Astrocyte of the hippocampus (primary cell): ENCODE measurements at regions not wholly inside any gene's neighbourhood (a gene's known extent, or its start where the extent isn't known, plus 50 kb on each side); places are given as distances from the start of the nearest gene placed in this dataset.
"Not testable (repeated sequence)": the region's sequence is repeated elsewhere in the genome, so short reads cannot be mapped to it uniquely, and the experiment has no call there.

Source experiments
- DNase-seq: peaks from one replicate; pipeline ENCODE4 v3.0.0; 2011; ENCODE audit warnings: low read depth, low spot score

- DNase-seq: no peak
Observed at GRCh38 chr12:82529101-82529500, 157.6 kb upstream of the TMTC2 start.

GRCh38 chr12:82529954-82530353 is 156.8 kb upstream of the TMTC2 start:
- DNase-seq: no peak

GRCh38 chr12:82530394-82530793 is 156.3 kb upstream of the TMTC2 start:
- no peak for DNase-seq

- DNase-seq: no peak
Observed at GRCh38 chr12:82533341-82533740, 153.4 kb upstream of the TMTC2 start.

- DNase-seq: no peak
Observed at GRCh38 chr12:82537436-82537835, 149.3 kb upstream of the TMTC2 start.

GRCh38 chr12:82554529-82554928 is 132.2 kb upstream of the TMTC2 start:
- peak; percentile 17 for DNase-seq

- no peak for DNase-seq
Observed at GRCh38 chr12:82555699-82556098, 131.0 kb upstream of the TMTC2 start.

- no peak for DNase-seq
Observed at GRCh38 chr12:82565966-82566365, 120.7 kb upstream of the TMTC2 start.

GRCh38 chr12:82567688-82568087 is 119.0 kb upstream of the TMTC2 start:
- no peak for DNase-seq

GRCh38 chr12:82574191-82574590 is 112.5 kb upstream of the TMTC2 start:
- no peak for DNase-seq

GRCh38 chr12:82578725-82579124 is 108.0 kb upstream of the TMTC2 start:
- DNase-seq: no peak

GRCh38 chr12:82583756-82584155 is 103.0 kb upstream of the TMTC2 start:
- DNase-seq: no peak

GRCh38 chr12:82593143-82593542 is 93.6 kb upstream of the TMTC2 start:
- DNase-seq: no peak

- peak; percentile 34 for DNase-seq
Observed at GRCh38 chr12:82593901-82594396, 92.8 kb upstream of the TMTC2 start.

GRCh38 chr12:82595941-82596340 is 90.8 kb upstream of the TMTC2 start:
- no peak for DNase-seq

GRCh38 chr12:82596483-82596882 is 90.2 kb upstream of the TMTC2 start:
- DNase-seq: no peak

- DNase-seq: peak; percentile 35
Observed at GRCh38 chr12:82600379-82600778, 86.3 kb upstream of the TMTC2 start.

- DNase-seq: not testable (repeated sequence)
Observed at GRCh38 chr12:82603647-82604046, 83.1 kb upstream of the TMTC2 start.

- no peak for DNase-seq
Observed at GRCh38 chr12:82605115-82605514, 81.6 kb upstream of the TMTC2 start.

- peak; percentile 70 for DNase-seq
Observed at GRCh38 chr12:82608706-82609105, 78.0 kb upstream of the TMTC2 start.

- peak; percentile 10 for DNase-seq
Observed at GRCh38 chr12:82609234-82609914, 77.3 kb upstream of the TMTC2 start.

- no peak for DNase-seq
Observed at GRCh38 chr12:82619644-82620043, 67.1 kb upstream of the TMTC2 start.

GRCh38 chr12:82620917-82621316 is 65.8 kb upstream of the TMTC2 start:
- no peak for DNase-seq

- DNase-seq: peak; percentile 11
Observed at GRCh38 chr12:82625523-82625922, 61.2 kb upstream of the TMTC2 start.
